GM10266 (cell line): ENCODE measurements at regions not wholly inside any gene's neighbourhood (a gene's known extent, or its start where the extent isn't known, plus 50 kb on each side); places are given as distances from the start of the nearest gene placed in this dataset.

Source experiments
- DNase-seq: peaks from one replicate; pipeline ENCODE4 v3.0.0; 2012; ENCODE audit errors: extremely low spot score
- TF ChIP-seq, protein P1 (sequence below): IDR thresholded peaks from 2 replicates; pipeline ENCODE4 v1.5.1; 2012; ENCODE audit warnings: mild to moderate bottlenecking, low read depth; ENCODE audit not compliant: control insufficient read depth, insufficient read depth; ENCODE audit errors: missing control alignments

- no peak for DNase-seq
- TF ChIP-seq, protein P1, sequence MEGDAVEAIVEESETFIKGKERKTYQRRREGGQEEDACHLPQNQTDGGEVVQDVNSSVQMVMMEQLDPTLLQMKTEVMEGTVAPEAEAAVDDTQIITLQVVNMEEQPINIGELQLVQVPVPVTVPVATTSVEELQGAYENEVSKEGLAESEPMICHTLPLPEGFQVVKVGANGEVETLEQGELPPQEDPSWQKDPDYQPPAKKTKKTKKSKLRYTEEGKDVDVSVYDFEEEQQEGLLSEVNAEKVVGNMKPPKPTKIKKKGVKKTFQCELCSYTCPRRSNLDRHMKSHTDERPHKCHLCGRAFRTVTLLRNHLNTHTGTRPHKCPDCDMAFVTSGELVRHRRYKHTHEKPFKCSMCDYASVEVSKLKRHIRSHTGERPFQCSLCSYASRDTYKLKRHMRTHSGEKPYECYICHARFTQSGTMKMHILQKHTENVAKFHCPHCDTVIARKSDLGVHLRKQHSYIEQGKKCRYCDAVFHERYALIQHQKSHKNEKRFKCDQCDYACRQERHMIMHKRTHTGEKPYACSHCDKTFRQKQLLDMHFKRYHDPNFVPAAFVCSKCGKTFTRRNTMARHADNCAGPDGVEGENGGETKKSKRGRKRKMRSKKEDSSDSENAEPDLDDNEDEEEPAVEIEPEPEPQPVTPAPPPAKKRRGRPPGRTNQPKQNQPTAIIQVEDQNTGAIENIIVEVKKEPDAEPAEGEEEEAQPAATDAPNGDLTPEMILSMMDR: no peak
Measured at GRCh38 chr1:165060285-165060793, 296.2 kb downstream of the LMX1A start.

- TF ChIP-seq, protein P1: no peak
- no peak for DNase-seq
Measured at GRCh38 chr1:165057956-165058355, 298.6 kb downstream of the LMX1A start.

GRCh38 chr1:165056914-165057313 lies 299.6 kb downstream of the LMX1A start:
- TF ChIP-seq, protein P1: no peak

DNA sequence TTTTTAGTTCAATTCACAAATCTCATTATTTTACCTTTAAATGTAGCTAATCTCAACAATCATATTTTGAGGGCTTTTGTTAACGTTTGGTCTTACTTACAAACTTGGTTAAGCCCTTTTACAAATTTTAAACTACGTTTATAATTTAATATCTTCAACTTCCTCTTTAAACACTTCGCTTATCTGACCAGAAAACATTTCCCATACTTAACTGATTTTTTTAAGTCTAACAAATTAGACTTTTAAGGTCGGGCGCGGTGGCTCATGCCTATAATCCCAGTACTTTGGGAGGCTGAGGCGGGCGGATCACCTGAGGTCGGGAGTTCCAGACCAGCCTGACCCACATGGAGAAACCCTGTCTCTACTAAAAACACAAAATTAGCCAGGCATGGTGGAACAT lies 300.9 kb downstream of the LMX1A start:
- no peak for DNase-seq
- TF ChIP-seq, protein P1: no peak

More at GRCh38 chr1:165056914-165057313, 299.6 kb downstream of the LMX1A start:
- DNase-seq: no peak

- DNase-seq: no peak
- TF ChIP-seq, protein P1: no peak
Measured at GRCh38 chr1:165054627-165055026, 301.9 kb downstream of the LMX1A start.

DNA sequence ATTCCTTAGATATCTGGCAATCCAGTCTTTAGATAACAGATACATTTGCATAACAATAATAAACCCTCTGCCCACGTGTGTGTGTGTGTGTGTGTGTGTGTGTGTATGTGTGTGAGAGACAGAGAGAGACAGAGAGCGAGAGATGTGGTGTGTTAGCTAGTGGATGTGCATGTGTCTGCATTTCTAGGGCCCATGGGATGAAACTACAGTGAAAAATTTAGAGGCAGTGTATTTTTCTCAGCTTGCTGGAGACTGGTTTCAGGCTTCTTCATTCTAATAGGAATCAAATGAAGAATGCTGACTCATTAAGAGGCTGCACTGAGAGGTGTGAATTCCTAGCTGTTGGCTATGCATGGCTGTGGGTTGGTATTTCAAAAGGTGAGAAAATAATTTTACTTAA lies 303.2 kb downstream of the LMX1A start:
- TF ChIP-seq, protein P1: no peak
- DNase-seq: no peak

DNA sequence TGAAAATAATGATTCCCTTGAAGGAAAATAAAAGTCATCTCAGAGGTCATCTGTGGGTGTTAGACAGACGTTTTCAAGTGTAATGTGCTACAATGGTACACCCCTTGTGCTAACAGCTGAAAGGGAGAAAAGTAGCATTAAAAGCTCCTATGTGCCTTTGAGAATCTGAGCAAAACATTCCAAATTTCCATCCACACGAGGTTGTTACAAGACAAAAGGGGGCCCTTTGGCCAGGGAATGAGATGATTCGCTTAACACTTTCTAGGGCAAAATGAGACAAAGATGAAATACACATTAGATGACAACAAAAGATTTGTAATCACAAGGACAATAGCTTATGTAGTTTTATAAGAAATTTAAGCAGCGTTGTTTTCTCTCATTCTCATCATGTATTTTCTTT lies 303.6 kb downstream of the LMX1A start:
- TF ChIP-seq, protein P1: no peak
- DNase-seq: no peak
